Spleen (tissue), 7 donors: ENCODE measurements at regions not wholly inside any gene's neighbourhood (a gene's known extent, or its start where the extent isn't known, plus 50 kb on each side); places are given as distances from the start of the nearest gene placed in this dataset.

Experiments
- POLR2A ChIP-seq, 3 donors: fragments of 450-650 bp; IDR thresholded peaks; one replicate each; pipeline ENCODE4 v1.5.1; 2017; ENCODE audit warnings: antibody characterized with exemption in 3 of 3, mild to moderate bottlenecking in 1 of 3
- TF ChIP-seq, protein P1 (sequence below), 11 experiments: fragments of 200-600 bp in 7 of 11; fragments of 450-650 bp in 4 of 11; sonication (generic) in 4 of 11; IDR thresholded peaks in 8 of 11; conservative IDR thresholded peaks in 3 of 11; 1 replicate in 7 of 11; 2 replicates in 4 of 11; pipeline versions ENCODE4 v1.4.0 to v1.8.0; 2016 to 2021; ENCODE audit warnings: antibody characterized with exemption in 11 of 11, inconsistent platforms in 4 of 11, mild to moderate bottlenecking in 1 of 11
- donor health status: DM: no; HTN: no; CAD: no; lungs with moderate emphysema.
- donor health status: DM: no; HTN: no; CAD: no.
- donor health status: DM: no; HTN: no; CAD: no.

DNA sequence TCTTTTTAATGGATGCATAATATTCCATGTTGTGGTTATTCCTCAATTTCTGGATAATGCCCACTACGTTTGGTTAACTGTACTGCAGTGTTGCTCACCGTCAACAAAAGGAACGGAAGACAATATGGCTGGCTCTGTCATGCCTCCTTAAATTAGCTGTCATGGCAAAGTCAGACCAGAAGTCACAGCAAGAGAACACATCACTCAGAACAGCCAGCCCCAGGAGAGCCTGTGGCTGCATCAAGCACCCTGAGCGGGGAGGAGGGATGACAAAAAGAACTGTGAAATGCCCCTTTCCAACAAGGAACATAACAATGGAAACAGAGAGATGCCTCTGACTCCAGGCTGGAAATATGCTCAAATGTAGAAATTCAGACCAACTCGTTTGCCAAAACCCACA lies 366.0 kb upstream of the ZNF507 start:
- TF ChIP-seq, protein P1, sequence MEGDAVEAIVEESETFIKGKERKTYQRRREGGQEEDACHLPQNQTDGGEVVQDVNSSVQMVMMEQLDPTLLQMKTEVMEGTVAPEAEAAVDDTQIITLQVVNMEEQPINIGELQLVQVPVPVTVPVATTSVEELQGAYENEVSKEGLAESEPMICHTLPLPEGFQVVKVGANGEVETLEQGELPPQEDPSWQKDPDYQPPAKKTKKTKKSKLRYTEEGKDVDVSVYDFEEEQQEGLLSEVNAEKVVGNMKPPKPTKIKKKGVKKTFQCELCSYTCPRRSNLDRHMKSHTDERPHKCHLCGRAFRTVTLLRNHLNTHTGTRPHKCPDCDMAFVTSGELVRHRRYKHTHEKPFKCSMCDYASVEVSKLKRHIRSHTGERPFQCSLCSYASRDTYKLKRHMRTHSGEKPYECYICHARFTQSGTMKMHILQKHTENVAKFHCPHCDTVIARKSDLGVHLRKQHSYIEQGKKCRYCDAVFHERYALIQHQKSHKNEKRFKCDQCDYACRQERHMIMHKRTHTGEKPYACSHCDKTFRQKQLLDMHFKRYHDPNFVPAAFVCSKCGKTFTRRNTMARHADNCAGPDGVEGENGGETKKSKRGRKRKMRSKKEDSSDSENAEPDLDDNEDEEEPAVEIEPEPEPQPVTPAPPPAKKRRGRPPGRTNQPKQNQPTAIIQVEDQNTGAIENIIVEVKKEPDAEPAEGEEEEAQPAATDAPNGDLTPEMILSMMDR (IDR thresholded peaks at IDR 0.05 in 8 of 11, conservative IDR thresholded peaks at IDR 0.05 in 3 of 11) = no peak
- TF ChIP-seq POLR2A (IDR thresholded peaks at IDR 0.05) = no peak
